CD4-positive, alpha-beta T cell (primary cell): ENCODE measurements at regions not wholly inside any gene's neighbourhood (a gene's known extent, or its start where the extent isn't known, plus 50 kb on each side); places are given as distances from the start of the nearest gene placed in this dataset.

Experiments used
- ATAC-seq: fragments of 200-7000 bp; cut with Tn5 transposase; one replicate; pipeline ENCODE4 v1.10.0; 2022; ENCODE audit warnings: mild to moderate bottlenecking; ENCODE audit not compliant: poor library complexity
- CTCF ChIA-PET: fragments of 350-600 bp; sonication (Branson Sonifier 250); formaldehyde crosslinking; loops from one replicate; lab custom pipeline; 2021; ENCODE audit warnings: antibody characterized with exemption, inconsistent platforms; lab: Charles Lee
- POLR2A ChIA-PET: fragments of 350-600 bp; sonication (Branson Sonifier 250); formaldehyde crosslinking; loops from one replicate; lab custom pipeline; 2021; ENCODE audit warnings: antibody characterized with exemption, inconsistent platforms; lab: Charles Lee
- DNase-seq, 14 experiments: peaks; one replicate each; pipeline ENCODE4 v3.0.0-alpha.2; 2013 to 2020; ENCODE audit warnings: mixed read lengths in 2 of 14
- H3K27ac ChIP-seq, 2 donors: one replicate each; pipeline versions ENCODE4 v1.5.1 to v1.7.0; 2013; ENCODE audit warnings: low read length in 2 of 2, low read depth in 1 of 2, mild to moderate bottlenecking in 1 of 2
- H3K27me3 ChIP-seq, 2 experiments: 1 replicate in 1 of 2; 2 replicates in 1 of 2; pipeline versions ENCODE4 v1.6.1 to v1.7.0; 2013; ENCODE audit warnings: low read length in 2 of 2, control low read depth in 1 of 2, mild to moderate bottlenecking in 1 of 2, moderate library complexity in 1 of 2; ENCODE audit not compliant: insufficient read depth in 2 of 2, control insufficient read depth in 1 of 2
- H3K36me3 ChIP-seq: one replicate; pipeline ENCODE4 v1.6.1; 2013; ENCODE audit warnings: low read length, control low read depth; ENCODE audit not compliant: insufficient read depth
- H3K4me1 ChIP-seq: one replicate; pipeline ENCODE4 v1.6.1; 2013; ENCODE audit warnings: low read length, control low read depth; ENCODE audit not compliant: insufficient read depth
- H3K4me3 ChIP-seq: one replicate; pipeline ENCODE4 v1.5.1; 2013; ENCODE audit warnings: mild to moderate bottlenecking, low read length, moderate library complexity
- H3K9me3 ChIP-seq, 2 experiments: 1 replicate in 1 of 2; 2 replicates in 1 of 2; pipeline versions ENCODE4 v1.6.1 to v1.7.0; 2013; ENCODE audit warnings: low read length in 2 of 2, mild to moderate bottlenecking in 2 of 2, control low read depth in 1 of 2, moderate library complexity in 1 of 2; ENCODE audit not compliant: control insufficient read depth in 1 of 2, insufficient read depth in 1 of 2
- H3K27ac Mint-ChIP-seq: one replicate; pipeline ENCODE4 v1.8.0; 2020; ENCODE audit warnings: mixed read lengths
- H3K27me3 Mint-ChIP-seq: one replicate; pipeline ENCODE4 v1.8.0; 2021; ENCODE audit warnings: mixed read lengths
- H3K36me3 Mint-ChIP-seq: one replicate; pipeline ENCODE4 v1.8.0; 2021; ENCODE audit warnings: low read depth, mixed read lengths
- H3K4me1 Mint-ChIP-seq: one replicate; pipeline ENCODE4 v1.8.0; 2021; ENCODE audit warnings: low read depth, mixed read lengths
- H3K4me3 Mint-ChIP-seq: one replicate; pipeline ENCODE4 v1.8.0; 2020; ENCODE audit warnings: mild to moderate bottlenecking, mixed read lengths
- H3K9me3 Mint-ChIP-seq: one replicate; pipeline ENCODE4 v1.8.0; 2020; ENCODE audit warnings: mixed read lengths
- intact Hi-C, 2 experiments: fragments of 100-400 bp; cut with DNase I in 1 of 2; cut with micrococcal nuclease in 1 of 2; formaldehyde crosslinking; loops; one replicate each; pipeline versions ENCODE4 v1.15.1 to v1.9.0; 2023 to 2025; cut with DNase I, micrococcal nuclease
- TF ChIP-seq, protein P1 (sequence below): fragments of 200-600 bp; IDR thresholded peaks from one replicate; pipeline ENCODE4 v1.8.0; 2022; ENCODE audit warnings: antibody characterized with exemption, mild to moderate bottlenecking

DNA sequence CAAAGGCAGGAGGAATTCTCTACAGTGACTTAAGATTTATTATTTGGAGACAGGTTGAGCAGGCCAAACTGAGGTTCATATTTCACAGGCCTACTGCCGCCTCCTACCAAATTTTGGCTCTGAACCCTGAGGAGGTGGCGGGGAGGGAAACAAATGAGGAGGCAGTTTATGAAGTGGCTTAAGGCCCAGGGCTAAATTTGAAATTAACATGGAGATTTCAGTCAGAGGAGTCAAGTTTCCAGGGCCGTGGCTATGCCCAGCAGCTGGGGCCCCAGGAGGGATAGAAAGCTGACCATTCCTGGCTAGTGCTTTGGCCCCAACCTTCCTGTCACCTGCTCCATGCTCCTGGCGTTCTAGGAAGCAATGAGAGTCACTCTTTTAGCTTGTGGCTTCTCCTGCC is 73.4 kb upstream of the ARHGAP36 start:
- Mint-ChIP-seq H3K36me3 (no peaks in the 10 kb centered on the region), H3K4me3 (no peak overlapping the region), H3K9me3 (no peaks in the 10 kb centered on the region), H3K27me3 (peaks cover 4% of the 10 kb centered on the region), H3K27ac (no peak overlapping the region), H3K4me1 (no peaks in the 10 kb centered on the region)
- Histone ChIP-seq H3K27ac (no peak overlapping the region), H3K36me3 (no peaks in the 10 kb centered on the region), H3K9me3 (no peaks in the 10 kb centered on the region), H3K27me3 (no peaks in the 10 kb centered on the region), H3K4me3 (no peak overlapping the region), H3K4me1 (no peaks in the 10 kb centered on the region)
- ATAC-seq = no peak
- POLR2A ChIA-PET = no interaction called here
- TF ChIP-seq, protein P1, sequence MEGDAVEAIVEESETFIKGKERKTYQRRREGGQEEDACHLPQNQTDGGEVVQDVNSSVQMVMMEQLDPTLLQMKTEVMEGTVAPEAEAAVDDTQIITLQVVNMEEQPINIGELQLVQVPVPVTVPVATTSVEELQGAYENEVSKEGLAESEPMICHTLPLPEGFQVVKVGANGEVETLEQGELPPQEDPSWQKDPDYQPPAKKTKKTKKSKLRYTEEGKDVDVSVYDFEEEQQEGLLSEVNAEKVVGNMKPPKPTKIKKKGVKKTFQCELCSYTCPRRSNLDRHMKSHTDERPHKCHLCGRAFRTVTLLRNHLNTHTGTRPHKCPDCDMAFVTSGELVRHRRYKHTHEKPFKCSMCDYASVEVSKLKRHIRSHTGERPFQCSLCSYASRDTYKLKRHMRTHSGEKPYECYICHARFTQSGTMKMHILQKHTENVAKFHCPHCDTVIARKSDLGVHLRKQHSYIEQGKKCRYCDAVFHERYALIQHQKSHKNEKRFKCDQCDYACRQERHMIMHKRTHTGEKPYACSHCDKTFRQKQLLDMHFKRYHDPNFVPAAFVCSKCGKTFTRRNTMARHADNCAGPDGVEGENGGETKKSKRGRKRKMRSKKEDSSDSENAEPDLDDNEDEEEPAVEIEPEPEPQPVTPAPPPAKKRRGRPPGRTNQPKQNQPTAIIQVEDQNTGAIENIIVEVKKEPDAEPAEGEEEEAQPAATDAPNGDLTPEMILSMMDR = no peak
- CTCF ChIA-PET = no interaction called here
- no peak for DNase-seq
- intact Hi-C loops = no loop called here

DNA sequence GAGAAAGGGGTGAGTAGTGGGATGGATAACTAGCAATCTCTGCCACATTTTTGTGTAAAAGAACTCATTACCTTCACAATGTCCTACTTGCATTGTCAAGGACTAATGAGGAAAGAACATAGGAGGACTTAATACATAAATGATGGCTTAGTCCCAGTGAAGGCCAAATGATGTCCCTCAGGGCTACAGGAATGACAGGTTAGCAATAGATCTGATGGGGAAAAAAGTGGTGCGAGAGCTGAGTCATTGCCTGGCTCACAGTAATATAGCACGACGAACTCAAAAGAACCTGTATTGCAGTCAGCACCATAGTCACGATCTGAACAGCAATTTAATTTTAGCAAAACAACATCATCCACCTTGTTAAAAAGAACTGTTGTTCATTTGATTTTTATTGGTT is 70.9 kb upstream of the ARHGAP36 start:
- no peak overlapping the region for H3K27ac Mint-ChIP-seq
- intact Hi-C loops = no loop called here

DNA sequence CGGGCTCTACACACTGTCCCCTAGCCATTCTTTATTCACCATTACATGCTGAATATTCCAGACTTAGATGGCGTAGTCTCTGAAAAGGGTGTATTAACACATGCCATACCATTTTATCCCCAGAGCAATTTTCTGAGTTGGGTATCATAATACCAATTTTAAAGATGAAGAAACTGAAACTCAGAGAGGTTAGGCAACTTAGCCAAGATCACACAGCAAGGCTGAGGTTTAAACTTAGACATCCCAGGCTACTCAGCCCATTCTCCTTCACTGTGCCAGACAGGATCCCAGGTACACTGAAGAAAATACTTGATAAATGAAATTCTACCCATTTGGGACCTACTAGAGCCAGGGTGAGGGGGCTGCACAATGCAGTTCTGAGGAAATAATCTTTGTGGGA is 67.4 kb upstream of the ARHGAP36 start:
- TF ChIP-seq, protein P1 = no peak
- no peak overlapping the region for H3K4me3 ChIP-seq
- no peak overlapping the region for H3K27ac Mint-ChIP-seq
- peaks cover 0 to 2% of the 10 kb centered on the region in 2 experiments for H3K27me3 ChIP-seq
- intact Hi-C loops = no loop called here
- peaks cover 17% of the 10 kb centered on the region for H3K27me3 Mint-ChIP-seq
- no peaks in the 10 kb centered on the region for H3K4me1 Mint-ChIP-seq
- no peaks in the 10 kb centered on the region for H3K36me3 Mint-ChIP-seq
- CTCF ChIA-PET = no interaction called here
- no peaks in the 10 kb centered on the region for H3K9me3 ChIP-seq
- H3K4me3 Mint-ChIP-seq = no peak overlapping the region
- no peak for ATAC-seq
- no peak overlapping the region for H3K27ac ChIP-seq
- no peaks in the 10 kb centered on the region for H3K4me1 ChIP-seq
- no peaks in the 10 kb centered on the region for H3K9me3 Mint-ChIP-seq
- H3K36me3 ChIP-seq = no peaks in the 10 kb centered on the region
- POLR2A ChIA-PET = no interaction called here
- DNase-seq = no peak

More for the DNA sequence above, 70.9 kb upstream of the ARHGAP36 start:
- no peaks in the 10 kb centered on the region for H3K4me1 ChIP-seq
- H3K27me3 ChIP-seq = no peaks in the 10 kb centered on the region
- no peaks in the 10 kb centered on the region for H3K36me3 ChIP-seq
- POLR2A ChIA-PET = no interaction called here
- no peak overlapping the region for H3K27ac ChIP-seq
- CTCF ChIA-PET = no interaction called here
- Mint-ChIP-seq H3K36me3 (no peaks in the 10 kb centered on the region), H3K4me1 (no peaks in the 10 kb centered on the region), H3K27me3 (peaks cover 8% of the 10 kb centered on the region), H3K9me3 (no peaks in the 10 kb centered on the region), H3K4me3 (no peak overlapping the region)
- no peak for ATAC-seq
- H3K9me3 ChIP-seq = no peaks in the 10 kb centered on the region
- no peak overlapping the region for H3K4me3 ChIP-seq
- TF ChIP-seq, protein P1 = no peak
- no peak for DNase-seq
